ENCODE measurements at regions not wholly inside any gene's neighbourhood (a gene's known extent, or its start where the extent isn't known, plus 50 kb on each side); places are given as distances from the start of the nearest gene placed in this dataset.

- TF ChIP-seq POLR2A (IDR thresholded peaks at IDR 0.05) (no peak), CTCF (IDR thresholded peaks at IDR 0.05) (no peak), POLR2AphosphoS5 (IDR thresholded peaks at IDR 0.05) (no peak)
Observed at GRCh38 chr9:119003201-119003611, 366.0 kb downstream of the BRINP1 start.

All from upper lobe of left lung (tissue), 4 donors.